ENCODE measurements at regions not wholly inside any gene's neighbourhood (a gene's known extent, or its start where the extent isn't known, plus 50 kb on each side); places are given as distances from the start of the nearest gene placed in this dataset.

GRCh38 chr19:32174386-32175113, 170.9 kb upstream of the ZNF507 start:
- DNase-seq (ENCODE audit: low spot score), result no peak
- Mint-ChIP-seq H3K27me3 (ENCODE audit: low read depth) (no peaks in the 10 kb centered on the region), H3K27ac (ENCODE audit: unreplicated experiment) (no peak overlapping the region), H3K4me3 (ENCODE audit: unreplicated experiment) (no peak overlapping the region), H3K4me1 (ENCODE audit: low read depth) (no peaks in the 10 kb centered on the region), H3K9me3 (ENCODE audit: low read depth) (no peaks in the 10 kb centered on the region), H3K36me3 (ENCODE audit: low read depth) (no peaks in the 10 kb centered on the region)
- no peak for TF ChIP-seq CTCF (IDR thresholded peaks at IDR 0.05)

- Mint-ChIP-seq H3K27ac (ENCODE audit: unreplicated experiment) (no peak overlapping the region), H3K27me3 (ENCODE audit: low read depth) (no peaks in the 10 kb centered on the region), H3K9me3 (ENCODE audit: low read depth) (no peaks in the 10 kb centered on the region), H3K4me1 (ENCODE audit: low read depth) (no peaks in the 10 kb centered on the region), H3K4me3 (ENCODE audit: unreplicated experiment) (no peak overlapping the region), H3K36me3 (ENCODE audit: low read depth) (no peaks in the 10 kb centered on the region)
- TF ChIP-seq CTCF (IDR thresholded peaks at IDR 0.05), result no peak
- no peak for DNase-seq (ENCODE audit: low spot score)
These were observed 168.8 kb upstream of the ZNF507 start for GRCh38 chr19:32176591-32176990.

GRCh38 chr19:32177686-32178085, 167.7 kb upstream of the ZNF507 start:
- H3K4me1 Mint-ChIP-seq (ENCODE audit: low read depth), result no peaks in the 10 kb centered on the region
- no peak for DNase-seq (ENCODE audit: low spot score)
- H3K27me3 Mint-ChIP-seq (ENCODE audit: low read depth), result no peaks in the 10 kb centered on the region
- H3K36me3 Mint-ChIP-seq (ENCODE audit: low read depth), result no peaks in the 10 kb centered on the region
- no peaks in the 10 kb centered on the region for H3K9me3 Mint-ChIP-seq (ENCODE audit: low read depth)
- TF ChIP-seq CTCF (IDR thresholded peaks at IDR 0.05), result no peak
- H3K4me3 Mint-ChIP-seq (ENCODE audit: unreplicated experiment), result no peak overlapping the region
- H3K27ac Mint-ChIP-seq (ENCODE audit: unreplicated experiment), result no peak overlapping the region

- no peaks in the 10 kb centered on the region for H3K27me3 Mint-ChIP-seq (ENCODE audit: low read depth)
These were observed 167.0 kb upstream of the ZNF507 start for GRCh38 chr19:32178401-32178800.

GRCh38 chr19:32178956-32179355, 166.5 kb upstream of the ZNF507 start:
- H3K36me3 Mint-ChIP-seq (ENCODE audit: low read depth), result no peaks in the 10 kb centered on the region
- no peak overlapping the region for H3K4me3 Mint-ChIP-seq (ENCODE audit: unreplicated experiment)
- no peaks in the 10 kb centered on the region for H3K27me3 Mint-ChIP-seq (ENCODE audit: low read depth)
- TF ChIP-seq CTCF (IDR thresholded peaks at IDR 0.05), result no peak
- H3K9me3 Mint-ChIP-seq (ENCODE audit: low read depth), result peaks cover 3% of the 10 kb centered on the region
- DNase-seq (ENCODE audit: low spot score), result no peak
- H3K27ac Mint-ChIP-seq (ENCODE audit: unreplicated experiment), result no peak overlapping the region
- H3K4me1 Mint-ChIP-seq (ENCODE audit: low read depth), result no peaks in the 10 kb centered on the region

More at GRCh38 chr19:32178401-32178800, 167.0 kb upstream of the ZNF507 start:
- no peak overlapping the region for H3K27ac Mint-ChIP-seq (ENCODE audit: unreplicated experiment)
- peaks cover 2% of the 10 kb centered on the region for H3K9me3 Mint-ChIP-seq (ENCODE audit: low read depth)
- H3K4me1 Mint-ChIP-seq (ENCODE audit: low read depth), result no peaks in the 10 kb centered on the region
- no peak overlapping the region for H3K4me3 Mint-ChIP-seq (ENCODE audit: unreplicated experiment)
- no peak for TF ChIP-seq CTCF (IDR thresholded peaks at IDR 0.05)
- no peaks in the 10 kb centered on the region for H3K36me3 Mint-ChIP-seq (ENCODE audit: low read depth)
- DNase-seq (ENCODE audit: low spot score), result no peak

Measured in chondrocyte (in vitro differentiated cells).